GM19043 (cell line): ENCODE measurements at regions not wholly inside any gene's neighbourhood (a gene's known extent, or its start where the extent isn't known, plus 50 kb on each side); places are given as distances from the start of the nearest gene placed in this dataset.
A peak's percentile ranks its signal among the peaks of the same experiment; 100 is the strongest.

Experiments used
- ATAC-seq: cut with Tn5 transposase; IDR thresholded peaks from one replicate; pipeline ENCODE4 v1.9.1; 2021; ENCODE audit warnings: low read depth; ENCODE audit not compliant: unreplicated experiment

DNA sequence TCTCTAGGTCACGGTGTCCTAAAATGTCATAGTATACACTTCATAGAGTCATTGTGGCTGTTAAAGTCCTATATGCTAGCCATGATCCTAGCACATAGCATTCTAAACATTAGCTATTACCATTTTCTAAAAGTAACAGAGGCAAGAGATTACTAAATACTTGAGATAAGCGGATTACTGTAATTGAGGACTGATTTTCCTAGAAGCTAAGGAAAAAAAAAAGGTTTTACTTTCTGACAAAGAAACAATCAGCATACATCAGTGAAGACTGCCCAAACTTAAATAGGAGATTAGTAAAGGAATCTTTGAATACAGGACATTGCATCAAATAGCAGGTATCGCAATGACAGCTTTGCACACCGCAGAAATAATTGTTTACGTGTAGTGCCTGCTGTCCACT, 91.3 kb upstream of the HNRNPU start:
- ATAC-seq = no peak

DNA sequence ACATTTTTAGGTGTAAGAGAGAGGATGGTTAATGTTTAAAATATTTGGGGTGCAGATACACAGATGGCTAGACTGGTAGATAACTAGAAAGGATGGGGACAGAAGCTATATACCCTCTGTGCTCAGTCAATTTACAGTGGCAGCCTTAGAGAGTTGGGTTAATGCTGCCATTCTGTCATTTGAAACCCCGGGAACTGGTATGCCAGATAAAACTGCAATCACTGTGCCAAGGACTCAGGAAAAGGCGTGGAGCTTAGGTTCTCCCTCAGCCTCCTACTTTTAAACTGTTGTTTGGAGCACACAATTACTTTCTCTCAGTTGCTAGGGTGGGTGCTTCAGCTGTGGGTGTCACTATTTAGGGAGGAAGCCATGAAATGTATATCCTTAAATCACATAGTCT, 90.0 kb upstream of the HNRNPU start:
- ATAC-seq = no peak

DNA sequence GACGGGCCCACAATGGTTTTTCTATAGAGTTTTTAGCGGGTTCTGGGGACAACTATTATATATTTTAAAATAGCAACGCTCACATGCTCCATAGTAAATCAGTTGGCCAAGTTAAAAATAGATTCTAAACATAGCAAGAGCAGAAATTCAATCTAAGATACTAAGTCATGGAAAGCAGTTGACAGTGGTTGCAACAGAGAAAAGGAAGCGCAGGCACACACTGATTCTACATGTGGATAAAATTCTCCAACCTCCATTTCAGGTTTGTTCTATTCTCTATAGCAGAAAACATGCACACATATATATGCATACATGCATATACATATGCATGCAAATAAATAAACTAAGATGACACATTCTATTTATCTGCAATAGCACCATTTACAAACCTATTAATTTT, 89.6 kb upstream of the HNRNPU start:
- ATAC-seq = no peak

DNA sequence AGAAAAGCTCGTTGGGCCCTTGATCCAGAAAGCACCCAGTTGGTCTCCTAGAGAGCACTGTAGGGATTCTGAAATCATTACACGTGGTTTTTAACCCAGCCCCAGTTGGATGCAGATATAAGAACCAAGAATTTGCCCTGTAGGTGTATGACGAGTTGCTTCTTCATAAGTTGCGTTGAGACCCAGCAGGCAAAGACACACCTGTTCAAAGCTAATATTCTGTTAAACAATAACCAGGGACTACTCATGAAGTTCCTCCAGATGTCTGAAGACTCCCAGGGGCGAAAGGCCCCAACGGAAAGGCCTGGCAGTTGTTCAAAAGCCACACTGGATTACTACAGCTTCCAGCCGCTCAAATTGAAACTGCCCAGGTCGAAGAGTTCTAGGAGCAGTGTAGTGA, 88.6 kb upstream of the HNRNPU start:
- peak; percentile 97 for ATAC-seq

- no peak for ATAC-seq
These were observed 88.1 kb upstream of the HNRNPU start for GRCh38 chr1:244952280-244952933.

DNA sequence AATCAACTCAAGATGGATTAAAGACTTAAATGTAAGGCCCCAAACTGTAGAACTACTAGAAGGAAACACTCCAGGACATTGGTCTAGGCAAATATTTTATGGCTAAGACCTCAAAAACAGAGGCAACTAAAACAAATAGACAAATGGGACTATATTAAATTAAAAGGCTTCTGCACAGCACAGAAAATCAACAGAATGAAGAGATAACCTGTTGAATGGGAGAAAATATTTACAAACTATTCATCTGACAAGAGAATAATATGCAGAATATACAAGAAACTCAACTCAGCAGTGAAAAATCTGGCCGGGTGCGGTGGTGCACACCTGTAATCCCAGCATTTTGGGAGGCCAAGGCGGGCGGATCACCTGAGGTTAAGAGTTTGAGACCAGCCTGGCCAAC, 84.1 kb upstream of the HNRNPU start:
- no peak for ATAC-seq

DNA sequence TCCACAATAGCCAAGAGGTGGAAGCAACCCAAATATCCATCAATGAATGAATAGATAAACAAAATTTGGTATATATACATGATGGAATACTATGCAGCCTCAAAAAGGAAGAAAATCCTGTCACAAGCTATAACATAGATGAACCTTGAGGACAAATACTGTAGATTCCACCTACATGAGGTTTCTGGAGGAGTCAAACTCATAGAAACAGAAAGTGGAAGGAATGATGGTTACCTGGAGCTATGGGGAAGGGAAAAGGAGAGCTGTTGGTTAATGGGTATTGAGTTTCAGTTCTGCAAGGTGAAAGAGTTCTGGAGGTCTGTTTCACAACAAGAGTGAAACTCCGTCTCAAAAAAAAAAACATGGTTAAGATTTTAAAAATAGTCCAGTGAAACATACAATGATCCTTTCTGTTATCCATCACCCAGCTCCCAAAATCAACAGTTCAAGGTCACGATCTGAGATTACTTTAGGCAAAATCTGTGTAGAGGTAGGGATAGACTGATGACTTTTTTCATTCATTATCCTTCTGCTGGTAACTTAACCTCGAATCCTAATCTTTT, 80.8 kb upstream of the HNRNPU start:
- peak; percentile 77 for ATAC-seq

GRCh38 chr1:244941121-244941520, 76.8 kb upstream of the HNRNPU start:
- ATAC-seq = peak; percentile 78

GRCh38 chr1:244937099-244937498, 72.8 kb upstream of the HNRNPU start:
- no peak for ATAC-seq

DNA sequence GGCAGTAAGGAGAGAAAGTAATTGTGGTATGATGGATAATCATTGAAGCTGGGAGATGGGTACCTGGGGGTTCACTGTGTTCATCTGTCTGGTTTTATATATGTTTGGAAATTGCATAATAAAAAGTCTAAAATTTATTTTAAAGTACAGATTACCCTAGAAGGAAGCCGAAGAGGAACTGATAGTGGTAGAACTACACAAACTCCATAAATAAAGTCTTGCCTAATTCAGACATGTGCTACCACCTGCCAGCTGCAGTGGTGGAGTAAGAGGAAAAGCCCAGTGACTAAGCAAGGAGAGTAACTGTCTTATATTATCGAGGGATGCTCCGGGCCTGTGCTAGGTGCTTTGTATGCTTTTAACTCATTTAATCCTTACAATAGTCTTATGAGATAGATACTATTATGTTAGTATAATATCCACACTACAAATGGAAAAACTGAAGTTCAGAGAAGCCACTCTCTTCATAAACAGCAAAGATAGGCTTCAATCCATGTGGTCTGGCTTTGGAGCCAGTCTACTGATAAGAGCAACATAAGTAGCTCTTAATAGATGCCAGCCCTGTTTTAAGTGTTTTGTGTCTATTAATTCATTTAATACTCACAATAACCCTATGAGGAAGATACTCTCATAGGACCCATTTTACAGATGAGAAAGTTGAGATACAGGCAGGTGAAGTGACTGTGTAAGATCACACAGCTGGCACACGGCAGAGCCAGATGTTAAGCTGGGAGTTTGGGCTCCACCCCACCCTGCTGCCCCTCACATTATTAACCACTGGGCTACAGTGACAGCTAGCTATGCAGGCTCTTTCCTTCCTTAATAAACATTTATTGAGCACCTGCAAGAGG, 56.8 kb upstream of the HNRNPU start:
- ATAC-seq = peak; percentile 57

DNA sequence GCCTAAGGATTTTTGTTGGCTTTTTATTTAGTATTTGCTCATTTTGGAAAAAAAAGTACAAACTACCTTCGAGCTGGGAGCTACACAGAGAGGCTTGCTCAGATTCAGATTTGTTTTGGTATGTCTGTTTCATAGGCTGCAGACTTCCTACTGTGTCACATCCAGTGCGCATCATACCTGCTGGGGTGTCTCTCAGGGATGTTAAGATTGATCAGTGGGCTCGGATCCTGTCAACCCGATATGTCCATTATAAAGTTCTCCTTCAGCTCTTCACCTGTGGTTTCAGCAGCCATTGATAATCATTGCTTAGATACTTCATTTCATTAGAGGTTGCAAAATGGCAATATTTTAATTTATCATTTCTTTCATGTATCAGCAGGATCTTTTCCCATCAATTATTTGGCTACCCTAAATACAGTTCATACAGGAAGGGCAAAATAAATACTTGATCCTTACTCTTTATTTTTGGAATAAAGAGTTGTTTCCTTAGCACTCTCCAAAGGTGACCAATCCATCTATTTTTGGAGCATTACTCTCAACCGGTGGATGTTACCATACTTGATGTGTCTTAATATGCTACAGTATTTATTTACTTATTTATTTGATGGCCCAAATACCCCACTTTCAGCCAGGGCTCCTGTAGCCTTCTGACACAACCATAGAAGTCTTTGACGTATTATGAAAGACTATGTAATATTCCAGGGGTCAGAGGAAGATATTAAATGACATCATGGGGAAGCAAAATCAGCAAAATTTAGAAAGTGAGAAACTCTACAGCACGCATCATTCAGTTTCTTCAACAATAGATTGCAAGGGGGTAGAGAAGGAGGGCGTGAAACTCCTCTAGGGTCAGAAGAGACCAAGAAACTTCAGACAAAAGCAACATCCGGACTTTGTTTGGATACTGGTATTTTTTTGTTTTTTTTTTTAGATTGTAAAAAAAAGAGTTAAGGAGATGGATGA, 55.3 kb upstream of the HNRNPU start:
- ATAC-seq = peak; percentile 33

GRCh38 chr1:244918421-244919319, 54.3 kb upstream of the HNRNPU start:
- ATAC-seq = peak; percentile 40

DNA sequence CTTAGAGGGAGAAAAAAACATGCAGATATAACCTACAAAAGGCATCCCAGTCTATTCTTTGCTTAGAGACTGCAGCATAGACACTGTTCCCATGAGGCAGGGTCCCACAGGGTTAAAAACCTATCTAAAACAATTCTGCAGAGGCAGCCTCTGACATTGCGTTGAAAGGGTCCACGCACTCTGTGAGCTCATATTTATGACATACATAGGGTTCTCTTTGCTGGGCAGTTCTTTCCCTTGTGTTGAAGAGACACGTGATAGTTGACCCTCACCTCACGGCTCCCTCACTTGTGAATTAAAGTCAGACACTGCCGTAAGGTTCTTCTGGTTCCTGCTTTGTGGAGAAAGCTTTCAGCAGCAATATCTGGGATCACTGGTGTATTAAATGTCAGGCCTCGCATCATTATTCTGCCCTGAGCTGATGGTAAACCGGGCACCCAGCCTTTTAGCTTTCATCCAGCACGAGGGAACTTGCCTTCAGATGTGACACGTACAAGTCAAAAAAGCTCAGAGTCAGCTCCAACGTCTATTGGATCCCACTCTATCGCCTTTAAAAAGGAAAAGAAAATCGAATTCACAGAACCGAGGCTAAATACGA, 52.8 kb upstream of the HNRNPU start:
- ATAC-seq = no peak

GRCh38 chr1:244915736-244916135, 51.4 kb upstream of the HNRNPU start:
- ATAC-seq = no peak

GRCh38 chr1:244914761-244915160, 50.4 kb upstream of the HNRNPU start:
- ATAC-seq = no peak
